ENCODE measurements at regions not wholly inside any gene's neighbourhood (a gene's known extent, or its start where the extent isn't known, plus 50 kb on each side); places are given as distances from the start of the nearest gene placed in this dataset.

DNA sequence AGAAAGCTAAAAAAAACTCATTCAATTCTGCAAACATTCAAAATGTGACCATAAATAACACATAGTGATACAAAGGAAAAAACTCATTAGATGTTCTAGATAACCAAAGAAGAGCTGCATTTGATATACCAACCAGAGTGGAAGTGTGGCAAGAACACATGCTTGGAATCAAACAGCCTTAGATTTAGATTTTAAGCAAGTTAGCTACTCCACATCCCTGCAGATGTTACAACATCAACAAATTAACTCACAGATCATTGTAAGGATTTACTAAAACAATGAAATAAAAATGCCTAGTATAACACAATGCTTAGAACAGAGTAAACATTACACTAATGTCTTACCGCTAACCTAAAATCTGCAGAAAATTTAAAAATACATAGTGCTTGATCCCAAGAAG is 114.0 kb upstream of the AKIP1 start:
- no peak for DNase-seq (ENCODE audit: extremely low read depth, low read depth)
- TF ChIP-seq CTCF (IDR thresholded peaks at IDR 0.05; ENCODE audit: low read depth, low read length): no peak

GRCh38 chr11:8799273-8799672 is 111.7 kb upstream of the AKIP1 start:
- no peak for DNase-seq (ENCODE audit: extremely low read depth, low read depth)
- TF ChIP-seq CTCF (IDR thresholded peaks at IDR 0.05; ENCODE audit: low read depth, low read length): no peak

- no peak for DNase-seq (ENCODE audit: extremely low read depth, low read depth)
- no peak for TF ChIP-seq CTCF (IDR thresholded peaks at IDR 0.05; ENCODE audit: low read depth, low read length)
These were observed 110.4 kb upstream of the AKIP1 start for GRCh38 chr11:8800520-8801110.

DNA sequence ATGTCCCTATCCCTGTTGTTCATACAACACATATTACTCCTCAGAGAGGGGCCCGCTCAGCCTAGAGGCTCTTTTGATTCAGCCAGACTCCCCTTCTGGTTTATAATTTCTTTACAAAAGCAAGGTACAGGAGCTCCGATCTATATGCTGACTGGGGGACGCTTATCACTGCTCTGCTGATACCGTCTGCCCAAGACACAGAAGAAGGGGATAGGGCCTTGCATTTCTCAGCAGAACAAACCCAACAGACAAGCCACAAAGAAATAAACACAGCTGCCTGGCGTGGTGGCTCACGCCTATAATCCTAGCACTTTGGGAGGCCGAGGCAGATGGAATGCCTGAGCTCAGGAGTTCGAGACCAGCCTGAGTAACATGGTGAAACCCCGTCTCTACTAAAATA is 109.9 kb upstream of the AKIP1 start:
- DNase-seq (ENCODE audit: extremely low read depth, low read depth): no peak
- TF ChIP-seq CTCF (IDR thresholded peaks at IDR 0.05; ENCODE audit: low read depth, low read length): no peak

GRCh38 chr11:8802251-8802650 is 108.7 kb upstream of the AKIP1 start:
- no peak for TF ChIP-seq CTCF (IDR thresholded peaks at IDR 0.05; ENCODE audit: low read depth, low read length)
- DNase-seq (ENCODE audit: extremely low read depth, low read depth): no peak

DNA sequence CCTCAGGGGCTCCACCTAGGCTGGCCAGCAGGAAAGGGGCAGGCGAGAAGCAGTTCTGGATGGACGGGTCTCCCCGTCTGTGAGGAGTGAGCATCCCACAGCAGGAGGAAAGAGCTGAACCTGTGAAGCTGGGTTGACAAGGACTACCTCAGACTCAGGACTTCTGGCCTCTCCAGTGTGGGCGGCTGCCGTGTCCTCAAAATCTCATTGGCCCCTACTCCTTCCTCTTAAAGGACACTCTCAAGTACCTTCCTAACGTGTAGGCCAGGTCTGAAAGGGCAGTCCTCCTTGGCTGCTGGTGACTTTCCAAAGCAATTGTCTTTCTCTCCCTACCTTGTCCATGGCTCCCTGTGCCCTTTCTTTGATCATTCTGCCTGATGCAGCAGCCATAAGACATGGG is 107.0 kb upstream of the AKIP1 start:
- DNase-seq (ENCODE audit: extremely low read depth, low read depth): no peak
- TF ChIP-seq CTCF (IDR thresholded peaks at IDR 0.05; ENCODE audit: low read depth, low read length): no peak

GRCh38 chr11:8805296-8805695 is 105.7 kb upstream of the AKIP1 start:
- DNase-seq (ENCODE audit: extremely low read depth, low read depth): no peak
- no peak for TF ChIP-seq CTCF (IDR thresholded peaks at IDR 0.05; ENCODE audit: low read depth, low read length)

Data from AG09319 (cell line).